ENCODE measurements at regions not wholly inside any gene's neighbourhood (a gene's known extent, or its start where the extent isn't known, plus 50 kb on each side); places are given as distances from the start of the nearest gene placed in this dataset.

DNA sequence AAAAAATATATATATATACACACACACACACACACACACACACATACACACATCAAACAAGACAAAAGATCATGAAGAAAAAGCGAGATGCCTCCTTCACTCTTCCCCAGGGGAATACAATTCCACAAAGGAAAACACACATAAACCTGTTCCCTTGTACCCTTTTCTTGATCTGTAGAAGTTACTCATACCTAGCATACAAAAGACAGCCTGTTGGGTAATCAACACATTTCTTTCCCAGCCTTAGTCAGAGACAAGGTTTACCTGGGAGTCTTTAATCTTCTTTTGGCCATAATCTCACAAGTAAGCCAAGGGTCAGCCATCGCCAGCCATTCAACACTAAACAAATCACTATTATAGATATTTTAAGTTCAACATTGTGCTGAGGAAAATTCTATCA, 407.0 kb downstream of the SUCLG1 start:
- TF ChIP-seq, protein P1, sequence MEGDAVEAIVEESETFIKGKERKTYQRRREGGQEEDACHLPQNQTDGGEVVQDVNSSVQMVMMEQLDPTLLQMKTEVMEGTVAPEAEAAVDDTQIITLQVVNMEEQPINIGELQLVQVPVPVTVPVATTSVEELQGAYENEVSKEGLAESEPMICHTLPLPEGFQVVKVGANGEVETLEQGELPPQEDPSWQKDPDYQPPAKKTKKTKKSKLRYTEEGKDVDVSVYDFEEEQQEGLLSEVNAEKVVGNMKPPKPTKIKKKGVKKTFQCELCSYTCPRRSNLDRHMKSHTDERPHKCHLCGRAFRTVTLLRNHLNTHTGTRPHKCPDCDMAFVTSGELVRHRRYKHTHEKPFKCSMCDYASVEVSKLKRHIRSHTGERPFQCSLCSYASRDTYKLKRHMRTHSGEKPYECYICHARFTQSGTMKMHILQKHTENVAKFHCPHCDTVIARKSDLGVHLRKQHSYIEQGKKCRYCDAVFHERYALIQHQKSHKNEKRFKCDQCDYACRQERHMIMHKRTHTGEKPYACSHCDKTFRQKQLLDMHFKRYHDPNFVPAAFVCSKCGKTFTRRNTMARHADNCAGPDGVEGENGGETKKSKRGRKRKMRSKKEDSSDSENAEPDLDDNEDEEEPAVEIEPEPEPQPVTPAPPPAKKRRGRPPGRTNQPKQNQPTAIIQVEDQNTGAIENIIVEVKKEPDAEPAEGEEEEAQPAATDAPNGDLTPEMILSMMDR (IDR thresholded peaks at IDR 0.05; ENCODE audit: insufficient read depth, low read length, poor library complexity, severe bottlenecking): no peak
- no peak for TF ChIP-seq EZH2phosphoT487 (conservative IDR thresholded peaks at IDR 0.05; ENCODE audit: low read length)
- Histone ChIP-seq H3K4me2 (ENCODE audit: low read depth, low read length, poor library complexity, severe bottlenecking) (no peak overlapping the region), H3K79me2 (ENCODE audit: insufficient read depth, low read length) (no peaks in the 10 kb centered on the region), H3K27ac (ENCODE audit: low read depth, low read length) (no peak overlapping the region), H3K4me3 (ENCODE audit: insufficient read depth, low read length, poor library complexity, severe bottlenecking) (no peak overlapping the region), H2AFZ (ENCODE audit: low read depth, low read length, severe bottlenecking) (no peak overlapping the region), H3K27me3 (ENCODE audit: low read length) (no peaks in the 10 kb centered on the region), H3K9me2 (replicated peaks; ENCODE audit: insufficient read depth, low read length) (no peaks in the 10 kb centered on the region), H3K36me3 (ENCODE audit: low read length) (no peaks in the 10 kb centered on the region), H3K9ac (ENCODE audit: low read length) (no peak overlapping the region), H3F3A (ENCODE audit: insufficient read depth) (no peaks in the 10 kb centered on the region), H4K20me1 (ENCODE audit: low read depth, low read length) (no peaks in the 10 kb centered on the region), H3K9me3 (ENCODE audit: insufficient read depth, low read length) (no peaks in the 10 kb centered on the region)

DNA sequence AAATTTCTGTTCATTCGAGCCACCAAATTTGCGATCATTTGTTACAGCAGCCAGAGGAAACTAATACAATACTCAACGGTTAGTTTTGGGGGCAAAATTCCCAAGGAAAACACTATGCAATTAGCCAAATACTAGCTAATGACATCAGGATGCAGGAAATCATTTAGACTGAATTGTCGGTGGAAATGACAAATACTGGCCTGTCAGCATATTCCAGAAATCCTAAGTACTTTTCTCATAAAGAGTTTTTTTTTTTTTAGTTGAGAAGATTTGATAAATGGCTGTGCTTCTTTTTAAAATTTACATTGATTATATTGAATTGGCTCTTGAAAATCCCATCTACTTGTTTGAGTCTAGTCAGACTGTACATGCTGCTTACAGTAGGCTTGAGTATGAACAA, 410.1 kb downstream of the SUCLG1 start:
- TF ChIP-seq, protein P1 (IDR thresholded peaks at IDR 0.05; ENCODE audit: insufficient read depth, low read length, poor library complexity, severe bottlenecking): no peak
- TF ChIP-seq EZH2phosphoT487 (conservative IDR thresholded peaks at IDR 0.05; ENCODE audit: low read length): no peak

DNA sequence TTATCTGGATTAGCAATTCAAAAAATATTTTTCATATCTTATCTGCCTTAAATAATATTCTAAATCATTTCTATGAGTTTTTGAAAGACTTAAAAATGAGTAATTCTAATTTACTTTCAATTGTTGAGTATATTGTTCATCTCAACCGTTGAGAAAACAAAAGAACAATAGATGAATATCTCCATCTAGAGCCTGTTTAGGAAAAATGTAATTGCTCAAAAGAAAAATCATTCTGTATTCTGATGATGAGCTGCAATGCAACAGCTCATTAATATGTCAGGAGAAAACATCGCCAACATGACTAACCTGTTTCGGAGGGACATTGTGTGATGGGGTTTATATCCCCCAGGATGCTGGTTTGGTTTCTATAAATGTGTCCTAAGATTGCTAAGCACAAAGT, 417.6 kb downstream of the SUCLG1 start:
- Histone ChIP-seq H4K20me1 (ENCODE audit: low read depth, low read length) (no peaks in the 10 kb centered on the region), H2AFZ (ENCODE audit: low read depth, low read length, severe bottlenecking) (no peak overlapping the region), H3K27ac (ENCODE audit: low read depth, low read length) (no peak overlapping the region), H3K9ac (ENCODE audit: low read length) (no peak overlapping the region), H3K9me3 (ENCODE audit: insufficient read depth, low read length) (no peaks in the 10 kb centered on the region), H3F3A (ENCODE audit: insufficient read depth) (no peaks in the 10 kb centered on the region), H3K79me2 (ENCODE audit: insufficient read depth, low read length) (no peaks in the 10 kb centered on the region), H3K4me3 (ENCODE audit: insufficient read depth, low read length, poor library complexity, severe bottlenecking) (no peak overlapping the region), H3K4me2 (ENCODE audit: low read depth, low read length, poor library complexity, severe bottlenecking) (no peak overlapping the region), H3K27me3 (ENCODE audit: low read length) (no peaks in the 10 kb centered on the region), H3K9me2 (replicated peaks; ENCODE audit: insufficient read depth, low read length) (no peaks in the 10 kb centered on the region), H3K36me3 (ENCODE audit: low read length) (no peaks in the 10 kb centered on the region)
- no peak for TF ChIP-seq EZH2phosphoT487 (conservative IDR thresholded peaks at IDR 0.05; ENCODE audit: low read length)
- TF ChIP-seq, protein P1 (IDR thresholded peaks at IDR 0.05; ENCODE audit: insufficient read depth, low read length, poor library complexity, severe bottlenecking): no peak

More for the DNA sequence above, 410.1 kb downstream of the SUCLG1 start:
- Histone ChIP-seq H2AFZ (ENCODE audit: low read depth, low read length, severe bottlenecking) (no peak overlapping the region), H3K4me2 (ENCODE audit: low read depth, low read length, poor library complexity, severe bottlenecking) (no peak overlapping the region), H4K20me1 (ENCODE audit: low read depth, low read length) (no peaks in the 10 kb centered on the region), H3K27ac (ENCODE audit: low read depth, low read length) (no peak overlapping the region), H3K4me3 (ENCODE audit: insufficient read depth, low read length, poor library complexity, severe bottlenecking) (no peak overlapping the region), H3K79me2 (ENCODE audit: insufficient read depth, low read length) (no peaks in the 10 kb centered on the region), H3K9ac (ENCODE audit: low read length) (no peak overlapping the region), H3K9me2 (replicated peaks; ENCODE audit: insufficient read depth, low read length) (no peaks in the 10 kb centered on the region), H3K27me3 (ENCODE audit: low read length) (no peaks in the 10 kb centered on the region), H3K36me3 (ENCODE audit: low read length) (no peaks in the 10 kb centered on the region), H3F3A (ENCODE audit: insufficient read depth) (no peaks in the 10 kb centered on the region), H3K9me3 (ENCODE audit: insufficient read depth, low read length) (no peaks in the 10 kb centered on the region)

Measured in SU-DHL-6 (cell line).